HFF-Myc (cell line): ENCODE measurements at regions not wholly inside any gene's neighbourhood (a gene's known extent, or its start where the extent isn't known, plus 50 kb on each side); places are given as distances from the start of the nearest gene placed in this dataset.
"Not testable (repeated sequence)": the region's sequence is repeated elsewhere in the genome, so short reads cannot be mapped to it uniquely, and the experiment has no call there.

ENCODE experiments used
- DNase-seq: peaks from one replicate; pipeline ENCODE4 v3.0.0-alpha.2; 2011; ENCODE audit warnings: low read depth; ENCODE audit errors: extremely low read depth
- H3K4me3 ChIP-seq: replicated peaks from 2 replicates; pipeline ENCODE4 v1.5.1; 2011; ENCODE audit warnings: low read depth, mild to moderate bottlenecking, control low read depth, low read length
- TF ChIP-seq, protein P1 (sequence below): IDR thresholded peaks from 2 replicates; pipeline ENCODE4 v1.5.1; 2012; ENCODE audit warnings: mild to moderate bottlenecking, low read depth, low read length, control low read depth; ENCODE audit errors: missing control alignments

DNA sequence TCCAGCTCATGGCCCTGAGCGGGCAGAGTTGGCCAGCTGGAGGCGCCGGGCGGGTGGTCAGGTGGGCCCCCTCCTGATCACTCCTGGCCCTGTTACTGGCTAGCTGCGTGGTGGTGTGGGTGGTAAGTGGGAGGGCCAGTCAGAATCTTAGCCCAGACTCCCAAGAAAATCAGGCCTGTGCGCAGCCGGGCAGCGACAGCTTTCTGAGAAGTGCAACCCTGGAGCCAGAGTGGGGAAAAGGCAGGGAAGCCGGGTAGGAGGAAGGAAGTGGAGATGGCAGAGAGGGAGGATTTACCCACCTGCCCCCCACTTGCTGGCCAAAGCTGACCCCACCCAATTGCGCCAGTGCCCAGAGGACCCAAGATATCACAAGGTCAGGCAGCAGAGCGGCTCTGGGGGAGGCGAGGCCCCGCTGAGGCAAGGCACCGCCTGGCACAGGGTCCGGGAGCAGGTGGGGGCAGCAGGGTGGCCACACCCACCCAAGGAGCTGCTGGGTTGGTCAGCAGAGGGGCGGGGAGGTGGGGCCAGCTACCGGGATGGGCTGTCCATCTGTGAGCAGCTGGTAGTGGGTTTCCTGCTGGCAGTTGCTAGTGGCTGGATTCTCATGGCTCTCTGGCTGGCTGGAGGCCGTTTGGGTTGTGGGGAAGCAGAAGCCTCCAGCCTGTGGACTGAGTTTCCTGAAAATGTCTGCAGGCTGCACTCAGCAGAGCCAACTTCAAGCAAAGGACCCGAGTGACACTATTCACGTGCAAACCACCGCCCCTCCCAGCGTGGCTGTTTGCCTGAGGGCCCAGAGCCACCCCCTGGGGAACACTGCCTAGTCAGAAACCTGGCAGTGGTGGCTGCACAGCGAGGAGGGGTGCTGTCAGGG lies 196.4 kb downstream of the IGLL1 start:
- TF ChIP-seq, protein P1, sequence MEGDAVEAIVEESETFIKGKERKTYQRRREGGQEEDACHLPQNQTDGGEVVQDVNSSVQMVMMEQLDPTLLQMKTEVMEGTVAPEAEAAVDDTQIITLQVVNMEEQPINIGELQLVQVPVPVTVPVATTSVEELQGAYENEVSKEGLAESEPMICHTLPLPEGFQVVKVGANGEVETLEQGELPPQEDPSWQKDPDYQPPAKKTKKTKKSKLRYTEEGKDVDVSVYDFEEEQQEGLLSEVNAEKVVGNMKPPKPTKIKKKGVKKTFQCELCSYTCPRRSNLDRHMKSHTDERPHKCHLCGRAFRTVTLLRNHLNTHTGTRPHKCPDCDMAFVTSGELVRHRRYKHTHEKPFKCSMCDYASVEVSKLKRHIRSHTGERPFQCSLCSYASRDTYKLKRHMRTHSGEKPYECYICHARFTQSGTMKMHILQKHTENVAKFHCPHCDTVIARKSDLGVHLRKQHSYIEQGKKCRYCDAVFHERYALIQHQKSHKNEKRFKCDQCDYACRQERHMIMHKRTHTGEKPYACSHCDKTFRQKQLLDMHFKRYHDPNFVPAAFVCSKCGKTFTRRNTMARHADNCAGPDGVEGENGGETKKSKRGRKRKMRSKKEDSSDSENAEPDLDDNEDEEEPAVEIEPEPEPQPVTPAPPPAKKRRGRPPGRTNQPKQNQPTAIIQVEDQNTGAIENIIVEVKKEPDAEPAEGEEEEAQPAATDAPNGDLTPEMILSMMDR: no peak
- no peak overlapping the region for H3K4me3 ChIP-seq
- DNase-seq: no peak

DNA sequence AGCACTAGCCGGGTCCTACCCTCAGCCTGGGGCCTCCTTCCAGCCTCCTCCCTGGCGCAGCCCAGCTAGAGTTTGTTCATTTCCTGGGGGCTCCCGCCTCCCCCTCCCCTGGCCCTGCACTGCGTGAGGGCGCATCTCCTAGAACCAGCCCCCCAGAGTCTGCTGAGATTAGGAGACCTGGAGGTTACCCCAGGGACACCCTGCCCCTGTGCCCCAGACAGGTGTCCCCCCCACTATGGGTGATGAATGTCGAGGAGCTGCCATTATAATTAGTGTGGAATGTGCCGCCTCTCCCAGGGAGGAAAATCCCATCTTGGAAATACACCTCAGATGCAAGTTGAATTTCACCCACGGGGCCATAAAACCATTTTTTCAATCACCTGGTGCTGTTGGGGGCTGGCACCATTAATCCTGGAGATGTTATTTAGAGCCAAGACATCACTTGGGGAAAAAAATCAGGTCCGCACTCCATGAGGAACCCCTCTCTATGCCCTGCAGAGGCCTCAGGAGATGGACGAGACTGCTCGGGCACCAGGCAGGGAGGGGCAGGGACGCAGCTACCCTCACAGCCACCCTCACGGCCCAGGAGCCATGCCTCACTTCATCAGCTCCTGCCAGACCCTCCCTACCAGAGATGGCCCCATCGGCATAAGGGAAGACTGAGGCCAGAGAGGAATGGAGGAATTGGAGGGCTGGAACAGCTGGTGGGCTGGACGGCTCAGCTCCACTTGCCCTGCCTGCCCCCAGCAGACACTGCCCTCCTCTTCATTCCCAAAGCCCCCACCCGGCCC lies 197.5 kb downstream of the IGLL1 start:
- TF ChIP-seq, protein P1: no peak
- H3K4me3 ChIP-seq: no peak overlapping the region
- no peak for DNase-seq

DNA sequence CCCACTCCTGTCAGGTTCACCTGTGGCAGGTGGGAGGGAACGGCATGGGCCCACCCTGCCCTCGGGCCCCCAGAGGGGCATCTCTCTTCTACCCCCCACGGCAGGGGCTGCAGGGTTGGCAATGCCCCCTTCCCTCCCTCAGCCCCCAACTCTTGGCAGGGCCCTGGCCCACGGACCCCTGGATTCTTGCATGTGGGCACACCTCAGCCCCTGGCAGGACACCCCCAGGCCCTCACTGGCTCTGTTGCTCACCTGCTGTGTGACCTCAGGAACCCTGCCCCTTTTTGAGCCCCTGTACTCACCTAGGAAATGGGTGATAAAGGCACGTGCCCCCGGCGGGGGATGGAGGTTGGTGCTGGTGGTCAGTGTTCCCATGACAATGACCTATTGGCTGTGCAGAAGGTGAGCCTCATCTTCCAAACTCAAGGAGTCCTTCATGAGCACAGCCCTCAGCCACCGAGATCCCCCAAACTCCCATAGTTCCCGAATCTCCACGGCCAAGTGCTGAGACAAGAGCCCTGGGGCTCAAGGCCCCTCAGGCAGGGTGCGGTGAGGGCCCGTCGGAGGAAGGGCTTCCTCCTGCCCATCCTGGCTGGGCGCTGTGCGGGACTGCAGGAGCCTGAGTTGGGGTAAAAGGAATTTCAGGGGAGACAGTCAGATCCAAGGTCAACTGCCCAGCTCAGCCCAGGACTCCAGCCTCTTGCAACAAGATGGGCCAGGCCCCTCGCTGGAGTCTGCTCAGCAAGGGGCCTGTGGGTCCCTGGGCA lies 198.2 kb downstream of the IGLL1 start:
- no peak for DNase-seq
- no peak overlapping the region for H3K4me3 ChIP-seq
- TF ChIP-seq, protein P1: no peak

DNA sequence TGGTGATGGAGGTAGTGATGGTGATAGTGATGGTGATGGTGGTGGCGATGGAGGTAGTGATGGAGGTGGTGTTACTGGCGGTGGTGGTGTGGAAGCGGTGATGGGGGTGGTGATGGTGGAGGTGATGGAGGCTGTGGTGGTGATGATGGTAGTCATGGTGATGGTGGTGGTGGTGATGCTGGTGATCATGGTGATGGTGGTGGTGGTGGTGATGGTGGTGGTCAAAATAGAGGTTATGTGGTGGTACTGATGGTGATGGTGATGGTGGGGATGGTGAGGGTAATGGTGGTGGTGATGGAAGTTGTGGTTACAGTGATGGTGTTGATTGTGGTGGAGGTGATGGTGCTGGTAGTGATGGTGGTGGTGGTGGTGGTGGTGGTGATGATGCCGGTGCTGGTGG lies 199.2 kb downstream of the IGLL1 start:
- DNase-seq: no peak
- H3K4me3 ChIP-seq: no peak overlapping the region
- TF ChIP-seq, protein P1: no peak

DNA sequence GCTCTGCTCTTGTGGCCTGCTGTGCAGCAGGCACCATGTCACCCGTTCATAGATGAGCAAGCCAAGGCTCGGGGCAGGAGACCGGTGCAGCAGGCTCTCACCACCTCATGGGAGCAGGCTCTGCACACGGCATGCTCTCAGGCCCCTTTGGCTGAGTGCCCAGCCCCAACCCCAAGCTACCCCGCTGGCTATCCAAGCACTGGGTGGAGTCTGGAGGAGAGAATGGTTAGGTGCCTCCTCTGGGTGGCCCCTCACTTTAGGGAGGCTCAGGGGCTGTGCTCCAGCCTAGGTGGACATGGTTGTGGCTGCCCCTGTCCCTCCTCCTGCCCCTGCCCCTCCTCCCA lies 199.9 kb downstream of the IGLL1 start:
- TF ChIP-seq, protein P1: no peak
- no peak for DNase-seq

DNA sequence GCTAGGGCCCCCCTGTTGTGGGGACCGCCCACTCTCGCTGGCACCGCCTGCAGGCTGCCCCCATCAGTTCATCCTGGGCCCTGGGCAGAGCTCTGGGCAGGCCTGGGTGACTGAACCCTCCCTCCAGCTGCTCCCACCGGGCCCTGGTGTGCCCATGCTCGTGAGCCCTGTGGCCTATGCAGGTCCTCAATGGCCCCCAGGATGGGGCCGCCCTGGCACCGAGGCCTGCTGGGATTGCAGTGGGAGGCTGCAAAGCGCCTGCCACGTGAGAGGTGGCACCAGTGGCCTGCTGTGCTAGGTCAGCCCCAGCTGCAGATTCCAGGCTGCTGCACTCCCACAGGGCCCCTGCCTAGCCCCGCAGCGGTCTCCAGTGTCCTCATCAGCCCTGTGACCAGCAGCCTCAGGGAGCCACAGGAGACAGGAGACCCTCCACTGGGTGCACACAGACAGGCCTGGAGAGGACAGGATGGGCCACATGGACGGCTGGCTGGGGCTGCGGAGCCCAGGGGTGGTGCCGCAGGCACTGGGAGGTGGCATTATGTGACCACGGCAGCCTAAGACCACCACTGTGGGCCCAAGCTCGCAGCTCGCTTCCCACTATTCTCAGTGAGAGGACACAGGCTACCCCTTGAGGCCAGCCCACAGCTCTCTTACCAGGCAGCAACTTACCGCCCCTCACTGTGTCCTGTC lies 199.4 kb downstream of the BCR start:
- not testable (repeated sequence) for H3K4me3 ChIP-seq, DNase-seq

More for the DNA sequence above, 199.9 kb downstream of the IGLL1 start:
- H3K4me3 ChIP-seq: no peak overlapping the region
